ENCODE measurements at regions not wholly inside any gene's neighbourhood (a gene's known extent, or its start where the extent isn't known, plus 50 kb on each side); places are given as distances from the start of the nearest gene placed in this dataset.

DNA sequence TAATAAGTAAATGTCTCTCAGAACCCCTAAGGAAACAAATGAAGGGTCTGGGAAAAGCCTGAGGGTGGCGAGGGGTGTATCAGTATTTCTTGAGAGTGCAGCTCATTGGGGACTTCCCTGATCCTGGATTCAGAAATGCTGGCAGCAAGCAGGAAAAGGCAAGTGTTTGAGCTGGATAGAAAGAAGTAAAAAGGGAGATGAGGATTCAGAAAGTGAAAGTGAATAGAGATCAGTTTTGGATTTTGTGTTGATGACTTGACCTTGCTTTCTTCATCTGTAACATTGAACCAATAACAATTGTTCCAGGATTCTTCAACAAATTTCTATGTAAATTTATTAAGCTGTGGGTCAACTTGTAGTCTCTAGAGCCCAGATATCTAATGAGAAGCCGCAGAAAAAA lies 66.9 kb upstream of the CTSC start:
- DNase-seq: no peak

DNA sequence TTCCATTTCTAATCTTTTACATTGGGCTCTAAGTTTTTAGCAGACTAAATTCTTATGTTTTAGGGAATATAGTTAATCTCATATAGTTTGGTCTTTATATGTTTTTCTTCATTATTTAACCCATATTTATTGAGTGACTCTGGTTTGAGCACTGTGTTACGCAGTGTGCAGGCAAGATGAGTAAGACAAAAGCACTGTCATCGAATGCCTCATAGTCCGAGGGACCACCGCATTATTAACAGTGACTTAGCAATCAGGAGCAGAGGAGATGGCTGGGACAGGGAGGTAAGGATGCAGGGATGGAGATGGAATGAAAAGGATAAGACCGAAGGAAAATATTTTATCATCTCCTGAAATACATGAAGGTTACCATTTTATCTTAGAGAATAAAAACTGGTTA lies 65.2 kb upstream of the CTSC start:
- no peak for DNase-seq

DNA sequence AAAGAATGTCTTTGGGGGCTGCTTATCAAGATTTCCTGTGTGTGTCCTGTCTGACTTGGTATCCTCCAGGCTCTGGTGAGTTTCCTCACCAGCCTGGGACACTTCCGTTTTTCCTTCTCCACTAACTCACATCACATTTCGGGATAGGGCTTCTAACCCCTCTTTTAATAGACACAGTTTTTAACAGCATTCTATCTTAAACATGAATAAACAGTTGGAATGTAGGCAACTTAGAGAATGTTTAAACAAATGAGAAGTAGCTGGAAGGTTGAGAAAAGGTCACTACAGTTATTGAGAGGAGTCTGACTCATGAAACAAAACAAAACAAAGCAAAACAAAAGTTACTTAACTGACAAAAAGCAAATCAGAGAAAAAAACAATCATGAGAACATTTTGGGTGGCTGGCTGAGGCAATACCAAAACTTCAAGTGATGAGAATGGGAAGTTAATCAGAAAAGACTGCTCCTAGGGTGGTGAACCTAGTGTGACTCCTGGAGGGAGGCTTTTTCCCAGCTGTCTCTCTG lies 64.7 kb upstream of the CTSC start:
- no peak for DNase-seq

DNA sequence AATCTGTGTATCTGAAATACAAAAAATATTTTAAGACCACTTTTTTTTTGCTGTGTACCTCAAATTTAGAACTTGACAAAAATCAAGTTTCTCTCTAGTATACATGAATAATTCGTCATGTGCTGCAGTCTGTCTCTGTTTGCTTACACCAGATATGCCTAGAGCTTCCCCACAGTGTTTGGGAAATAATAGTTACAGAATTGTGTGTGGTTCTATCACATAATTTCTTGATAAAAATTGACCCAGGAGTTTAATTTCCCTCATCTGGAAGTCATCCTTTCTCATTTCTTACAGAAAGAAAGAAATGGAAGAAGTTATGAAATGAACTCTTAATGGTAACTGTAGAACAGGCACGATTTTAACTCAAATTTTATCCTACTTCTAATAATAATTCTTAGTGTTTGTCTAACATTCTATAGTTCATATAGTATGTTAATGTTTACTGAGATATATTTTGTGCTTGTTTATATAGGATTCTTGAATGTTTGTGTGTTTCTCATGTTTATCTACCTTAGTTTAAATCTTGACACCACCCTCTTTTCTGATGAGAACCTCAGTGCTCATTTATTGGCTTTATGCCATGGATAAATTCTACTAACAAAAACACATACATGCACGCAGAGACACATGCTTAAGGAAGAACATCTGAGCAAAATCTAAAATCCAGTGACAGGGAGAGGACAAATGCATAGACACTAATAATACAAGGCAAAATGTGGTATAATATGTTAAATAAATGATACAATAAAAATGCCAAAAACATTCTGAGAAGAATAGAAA lies 61.4 kb upstream of the CTSC start:
- DNase-seq: no peak

DNA sequence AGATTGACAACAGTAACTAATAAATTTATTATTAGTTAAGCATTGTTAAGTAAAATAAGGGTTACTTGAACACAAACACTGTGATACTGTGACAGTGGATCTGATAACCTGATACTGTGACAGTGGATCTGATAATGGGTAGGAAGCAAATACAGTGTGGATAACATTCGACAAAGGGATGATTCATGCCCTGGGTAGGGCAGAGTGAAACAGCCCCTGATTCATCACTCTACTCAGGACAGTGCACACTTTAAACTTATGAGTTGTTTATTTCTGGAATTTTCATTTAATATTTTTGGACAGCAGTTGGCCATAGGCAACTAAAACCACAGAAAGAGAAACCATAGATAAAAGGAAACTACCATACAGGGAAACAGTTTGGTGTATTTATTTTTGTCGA lies 60.8 kb upstream of the CTSC start:
- DNase-seq: no peak

DNA sequence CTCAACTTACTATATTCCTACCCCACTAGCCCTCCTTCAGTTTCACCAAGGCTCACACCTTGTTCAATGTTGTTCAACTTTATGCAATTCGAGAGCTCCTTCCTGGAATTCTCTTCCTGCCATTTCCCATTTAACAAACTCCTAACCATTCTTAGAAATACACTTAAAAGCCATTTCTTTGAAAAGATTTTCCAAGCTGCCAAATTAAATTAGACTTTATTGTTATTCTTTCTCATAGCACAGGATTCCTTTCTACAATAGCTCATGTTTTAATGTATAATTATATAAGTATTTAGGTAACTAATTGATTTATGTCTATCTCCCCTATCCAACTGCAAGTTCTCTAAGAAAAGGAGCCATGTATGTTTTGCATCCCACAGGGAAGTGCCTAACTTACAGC lies 52.7 kb upstream of the CTSC start:
- no peak for DNase-seq

DNA sequence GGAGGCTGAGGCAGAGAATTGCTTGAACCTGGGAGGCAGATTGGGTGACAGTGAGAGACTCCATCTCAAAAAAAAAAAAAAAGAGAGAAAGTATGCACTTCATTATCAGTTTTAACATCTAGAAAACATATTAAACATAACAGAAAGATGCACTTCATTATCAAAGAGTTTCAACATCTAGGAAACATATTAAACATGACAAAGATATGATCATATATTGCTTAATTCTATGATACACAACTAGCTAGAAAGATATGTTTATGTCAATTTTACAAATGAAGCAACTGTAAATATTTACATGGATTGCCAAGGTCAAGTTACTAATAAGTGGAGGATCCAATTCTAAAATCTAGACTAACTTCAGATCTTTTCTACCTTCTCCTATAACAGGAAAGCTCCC lies 50.4 kb upstream of the CTSC start:
- DNase-seq: no peak

Measured in NCI-H526 (cell line).